CD14-positive monocyte (primary cell): ENCODE measurements at regions not wholly inside any gene's neighbourhood (a gene's known extent, or its start where the extent isn't known, plus 50 kb on each side); places are given as distances from the start of the nearest gene placed in this dataset.

Experiments used
- DNase-seq, 3 donors: peaks; one replicate each; pipeline ENCODE4 v3.0.0-alpha.2; 2011 to 2022
- H2AFZ ChIP-seq: 2 replicates; pipeline ENCODE4 v1.6.0; 2012; ENCODE audit warnings: mild to moderate bottlenecking, low read depth, low read length, inconsistent platforms; ENCODE audit not compliant: insufficient read depth, poor library complexity, severe bottlenecking
- H3K27ac ChIP-seq, 2 donors: 1 replicate in 1 of 2; 2 replicates in 1 of 2; pipeline ENCODE4 v1.5.1; 2012 to 2013; ENCODE audit warnings: low read length in 2 of 2, control low read depth in 1 of 2, inconsistent platforms in 1 of 2, low read depth in 1 of 2, mild to moderate bottlenecking in 1 of 2
- H3K27me3 ChIP-seq, 2 donors: one replicate each; pipeline versions ENCODE4 v1.6.0 to v1.6.1; 2011 to 2013; ENCODE audit warnings: low read length in 2 of 2; ENCODE audit not compliant: control insufficient read depth in 2 of 2, insufficient read depth in 2 of 2
- H3K36me3 ChIP-seq, 2 donors: replicated peaks in 1 of 2; 1 replicate in 1 of 2; 2 replicates in 1 of 2; pipeline versions ENCODE4 v1.5.1 to v1.6.1; 2012 to 2013; ENCODE audit warnings: low read length in 2 of 2, control low read depth in 1 of 2, inconsistent platforms in 1 of 2, mild to moderate bottlenecking in 1 of 2; ENCODE audit not compliant: insufficient read depth in 2 of 2, control insufficient read depth in 1 of 2
- H3K4me1 ChIP-seq, 2 donors: 1 replicate in 1 of 2; 2 replicates in 1 of 2; pipeline versions ENCODE4 v1.5.1 to v1.6.1; 2012 to 2013; ENCODE audit warnings: low read length in 2 of 2, control low read depth in 1 of 2, inconsistent platforms in 1 of 2, mild to moderate bottlenecking in 1 of 2, moderate library complexity in 1 of 2; ENCODE audit not compliant: insufficient read depth in 2 of 2, control insufficient read depth in 1 of 2
- H3K4me2 ChIP-seq: replicated peaks from 2 replicates; pipeline ENCODE3; 2012; ENCODE audit warnings: low read length, moderate library complexity, mild to moderate bottlenecking; ENCODE audit not compliant: poor library complexity, severe bottlenecking; ENCODE audit errors: extremely low read depth
- H3K4me3 ChIP-seq, 3 experiments: fragments of 200-600 bp in 1 of 3; sonication (generic) in 1 of 3; replicated peaks in 1 of 3; 1 replicate in 2 of 3; 2 replicates in 1 of 3; pipeline ENCODE4 v1.5.1; 2011 to 2013; ENCODE audit warnings: low read length in 3 of 3, mild to moderate bottlenecking in 3 of 3, control low read depth in 2 of 3, low read depth in 2 of 3, inconsistent platforms in 1 of 3, moderate library complexity in 1 of 3
- H3K79me2 ChIP-seq: 2 replicates; pipeline ENCODE4 v1.6.0; 2012; ENCODE audit warnings: mild to moderate bottlenecking, control low read depth, inconsistent platforms, low read length, moderate library complexity; ENCODE audit not compliant: insufficient read depth
- H3K9ac ChIP-seq: 2 replicates; pipeline ENCODE4 v1.6.0; 2017; ENCODE audit warnings: low read length, mild to moderate bottlenecking; ENCODE audit not compliant: insufficient read depth, poor library complexity, severe bottlenecking
- H3K9me3 ChIP-seq, 2 donors: replicated peaks in 1 of 2; 1 replicate in 1 of 2; 2 replicates in 1 of 2; pipeline versions ENCODE4 v1.5.1 to v1.6.1; 2012 to 2013; ENCODE audit warnings: low read length in 2 of 2, control low read depth in 1 of 2; ENCODE audit not compliant: control insufficient read depth in 1 of 2, insufficient read depth in 1 of 2
- H4K20me1 ChIP-seq: 2 replicates; pipeline ENCODE4 v1.6.0; 2012; ENCODE audit warnings: mild to moderate bottlenecking, low read length, control low read depth, moderate library complexity; ENCODE audit not compliant: insufficient read depth
- H3K27ac Mint-ChIP-seq, 7 donors: one replicate each; pipeline ENCODE4 v1.8.0; 2020; ENCODE audit warnings: mild to moderate bottlenecking in 7 of 7, mixed read lengths in 7 of 7, moderate library complexity in 6 of 7, inconsistent platforms in 2 of 7
- H3K27me3 Mint-ChIP-seq, 3 donors: one replicate each; pipeline ENCODE4 v1.8.0; 2021 to 2022; ENCODE audit warnings: low read depth in 3 of 3, mild to moderate bottlenecking in 3 of 3, mixed read lengths in 3 of 3, moderate library complexity in 3 of 3, inconsistent platforms in 1 of 3
- H3K36me3 Mint-ChIP-seq, 2 donors: one replicate each; pipeline ENCODE4 v1.8.0; 2020; ENCODE audit warnings: mixed read lengths in 2 of 2, inconsistent platforms in 1 of 2, mild to moderate bottlenecking in 1 of 2
- H3K4me1 Mint-ChIP-seq: one replicate; pipeline ENCODE4 v1.8.0; 2020; ENCODE audit warnings: mild to moderate bottlenecking, mixed read lengths
- H3K4me3 Mint-ChIP-seq, 2 donors: one replicate each; pipeline ENCODE4 v1.8.0; 2020; ENCODE audit warnings: mild to moderate bottlenecking in 2 of 2, mixed read lengths in 2 of 2, moderate library complexity in 1 of 2
- H3K9me3 Mint-ChIP-seq, 7 donors: one replicate each; pipeline ENCODE4 v1.8.0; 2020 to 2022; ENCODE audit warnings: mixed read lengths in 7 of 7, mild to moderate bottlenecking in 6 of 7, moderate library complexity in 6 of 7, inconsistent platforms in 2 of 7
- WGBS: methylation state at CpG from one replicate; pipeline ENCODE4 v1.1.5; 2013; ENCODE audit warnings: missing lambda C conversion rate; ENCODE audit not compliant: insufficient coverage; 5-methylcytosine and 5-hydroxymethylcytosine counted together
- intact Hi-C, 2 donors: fragments of 100-400 bp; cut with micrococcal nuclease; formaldehyde crosslinking; loops; one replicate each; pipeline versions ENCODE4 v1.15.0 to v1.15.1; 2023
- TF ChIP-seq, protein P1 (sequence below): fragments of 200-600 bp; IDR thresholded peaks from one replicate; pipeline ENCODE4 v1.8.0; 2022; ENCODE audit warnings: antibody characterized with exemption, mild to moderate bottlenecking

DNA sequence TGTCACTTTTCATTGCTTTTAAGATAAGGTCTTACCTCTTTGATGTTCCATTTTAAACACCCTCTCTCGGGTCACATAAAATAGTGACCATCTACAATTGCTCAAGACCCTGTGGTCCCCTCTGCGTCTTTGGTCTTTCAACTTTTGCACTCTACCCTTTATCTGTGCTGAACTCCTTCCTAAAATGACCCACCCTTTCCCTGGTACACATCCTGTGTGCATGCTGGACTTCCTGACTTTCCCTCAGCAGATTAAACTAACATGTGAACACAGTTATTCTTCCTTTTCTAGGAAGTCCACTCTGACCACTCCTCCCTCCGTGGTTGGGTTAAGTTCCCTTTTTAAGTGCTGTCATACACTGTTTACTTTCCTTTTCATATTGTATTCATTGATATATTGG lies 414.2 kb downstream of the GABRB3 start:
- no peak for DNase-seq
- no peak overlapping the region for H3K27ac ChIP-seq
- H4K20me1 ChIP-seq = no peaks in the 10 kb centered on the region
- 13% methylated on average over 2 of the region's 3 CpGs for WGBS
- TF ChIP-seq, protein P1, sequence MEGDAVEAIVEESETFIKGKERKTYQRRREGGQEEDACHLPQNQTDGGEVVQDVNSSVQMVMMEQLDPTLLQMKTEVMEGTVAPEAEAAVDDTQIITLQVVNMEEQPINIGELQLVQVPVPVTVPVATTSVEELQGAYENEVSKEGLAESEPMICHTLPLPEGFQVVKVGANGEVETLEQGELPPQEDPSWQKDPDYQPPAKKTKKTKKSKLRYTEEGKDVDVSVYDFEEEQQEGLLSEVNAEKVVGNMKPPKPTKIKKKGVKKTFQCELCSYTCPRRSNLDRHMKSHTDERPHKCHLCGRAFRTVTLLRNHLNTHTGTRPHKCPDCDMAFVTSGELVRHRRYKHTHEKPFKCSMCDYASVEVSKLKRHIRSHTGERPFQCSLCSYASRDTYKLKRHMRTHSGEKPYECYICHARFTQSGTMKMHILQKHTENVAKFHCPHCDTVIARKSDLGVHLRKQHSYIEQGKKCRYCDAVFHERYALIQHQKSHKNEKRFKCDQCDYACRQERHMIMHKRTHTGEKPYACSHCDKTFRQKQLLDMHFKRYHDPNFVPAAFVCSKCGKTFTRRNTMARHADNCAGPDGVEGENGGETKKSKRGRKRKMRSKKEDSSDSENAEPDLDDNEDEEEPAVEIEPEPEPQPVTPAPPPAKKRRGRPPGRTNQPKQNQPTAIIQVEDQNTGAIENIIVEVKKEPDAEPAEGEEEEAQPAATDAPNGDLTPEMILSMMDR = no peak
- no peak overlapping the region for H3K4me2 ChIP-seq
- H3K36me3 ChIP-seq = no peaks in the 10 kb centered on the region
- Mint-ChIP-seq H3K4me3 (no peak overlapping the region), H3K36me3 (no peaks in the 10 kb centered on the region), H3K27ac (no peak overlapping the region), H3K9me3 (peaks cover 0 to 24% (median 14%) of the 10 kb centered on the region in 7 donors), H3K4me1 (no peaks in the 10 kb centered on the region), H3K27me3 (peaks cover 0 to 2% (median 2%) of the 10 kb centered on the region in 3 donors)
- no peaks in the 10 kb centered on the region for H3K27me3 ChIP-seq
- no peak overlapping the region for H3K4me3 ChIP-seq
- peaks cover 3 to 26% of the 10 kb centered on the region in 2 donors for H3K9me3 ChIP-seq
- H3K4me1 ChIP-seq = no peaks in the 10 kb centered on the region
- no peak overlapping the region for H3K9ac ChIP-seq
- H3K79me2 ChIP-seq = no peaks in the 10 kb centered on the region
- intact Hi-C loops = no loop called here
- no peak overlapping the region for H2AFZ ChIP-seq

DNA sequence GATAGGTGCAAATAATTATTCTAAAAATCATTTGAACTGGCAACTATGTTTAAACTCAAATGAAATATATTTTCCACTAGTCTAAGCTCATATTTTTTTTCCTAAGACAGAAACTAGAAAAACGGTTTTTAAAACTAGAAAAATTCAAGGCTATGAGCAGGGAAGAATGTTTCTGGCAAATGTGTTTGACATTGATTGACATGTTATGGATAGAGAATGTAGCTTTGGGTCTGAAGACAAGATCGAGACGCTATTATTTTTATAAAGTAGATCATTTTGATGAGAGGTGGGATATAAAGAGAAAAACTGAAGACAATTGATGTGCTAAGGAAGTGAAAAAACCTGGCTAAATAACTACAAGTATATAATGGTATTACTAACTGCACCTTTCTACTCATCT lies 415.2 kb downstream of the GABRB3 start:
- peaks cover 4 to 22% (median 11%) of the 10 kb centered on the region in 7 donors for H3K9me3 Mint-ChIP-seq
- TF ChIP-seq, protein P1 = no peak
- intact Hi-C loops = no loop called here
- Histone ChIP-seq H4K20me1 (no peaks in the 10 kb centered on the region), H3K4me3 (no peak overlapping the region), H3K9me3 (peaks cover 3 to 27% of the 10 kb centered on the region in 2 donors), H2AFZ (no peak overlapping the region), H3K79me2 (no peaks in the 10 kb centered on the region), H3K27me3 (no peaks in the 10 kb centered on the region), H3K9ac (no peak overlapping the region), H3K4me2 (no peak overlapping the region), H3K27ac (no peak overlapping the region), H3K4me1 (no peaks in the 10 kb centered on the region), H3K36me3 (no peaks in the 10 kb centered on the region)
- H3K4me3 Mint-ChIP-seq = no peak overlapping the region
- H3K27me3 Mint-ChIP-seq = peaks cover 0 to 2% (median 2%) of the 10 kb centered on the region in 3 donors
- no peak overlapping the region for H3K27ac Mint-ChIP-seq
- H3K4me1 Mint-ChIP-seq = no peaks in the 10 kb centered on the region
- H3K36me3 Mint-ChIP-seq = no peaks in the 10 kb centered on the region
- no CpG with 5 or more reads among the region's 3 CpGs for WGBS
- DNase-seq = no peak
